GM12878 (cell line): ENCODE measurements at regions not wholly inside any gene's neighbourhood (a gene's known extent, or its start where the extent isn't known, plus 50 kb on each side); places are given as distances from the start of the nearest gene placed in this dataset.

Experiments used
- ATAC-seq: fragments of 200-7000 bp; cut with Tn5 transposase; 3 replicates; pipeline ENCODE4 v1.9.1; 2020; ENCODE audit warnings: mild to moderate bottlenecking, moderate library complexity
- BruUV-seq: library from RNA; stranded (reverse); fragments of 400-500 nt; replicated peaks from 2 replicates; lab custom pipeline; 2021; lab: Mats Ljungman, UMichigan
- CTCF ChIA-PET: fragments of 300-600 bp; sonication (Branson Sonifier 250); formaldehyde crosslinking; extraction: SDS; loops from one replicate; lab custom pipeline; 2021; ENCODE audit warnings: inconsistent platforms; lab: Yijun Ruan, JAX
- POLR2A ChIA-PET: fragments of 350-600 bp; formaldehyde crosslinking; extraction: SDS; loops from one replicate; lab custom pipeline; 2021; ENCODE audit warnings: inconsistent platforms; lab: Charles Lee
- RAD21 ChIA-PET: fragments of 300-600 bp; sonication (Branson Sonifier 250); formaldehyde crosslinking; loops from one replicate; lab custom pipeline; 2023; ENCODE audit warnings: antibody characterized with exemption; ENCODE audit not compliant: unreplicated experiment; lab: Charles Lee
- SMC1A ChIA-PET: fragments of 300-600 bp; sonication (Branson Sonifier 250); formaldehyde crosslinking; loops from one replicate; lab custom pipeline; 2023; ENCODE audit not compliant: unreplicated experiment, uncharacterized antibody; lab: Charles Lee
- DNase-seq: peaks from one replicate; pipeline ENCODE4 v3.0.0-alpha.2; 2011; ENCODE audit warnings: low read depth, low spot score
- FAIRE-seq: peaks from 3 replicates; lab custom pipeline; 2011; peaks lifted over from hg19 to GRCh38; lab: Jason Lieb, UNC
- H2AFZ ChIP-seq: 2 replicates; pipeline ENCODE4 v1.6.0; 2011; ENCODE audit warnings: low read depth, low read length, control low read depth; ENCODE audit not compliant: control insufficient read depth
- H3K27ac ChIP-seq: 2 replicates; pipeline ENCODE4 v1.5.1; 2011; ENCODE audit warnings: control low read depth; ENCODE audit not compliant: control insufficient read depth, insufficient read depth
- H3K27me3 ChIP-seq, 2 experiments: replicated peaks in 1 of 2; 2 replicates each; pipeline versions ENCODE4 v1.6.0 to v1.6.1; 2011; ENCODE audit warnings: low read length in 1 of 2; ENCODE audit not compliant: control insufficient read depth in 2 of 2, insufficient read depth in 2 of 2
- H3K36me3 ChIP-seq, 2 experiments: 2 replicates each; pipeline ENCODE4 v1.5.1; 2011; ENCODE audit warnings: low read length in 1 of 2; ENCODE audit not compliant: control insufficient read depth in 2 of 2, insufficient read depth in 2 of 2
- H3K4me1 ChIP-seq: 2 replicates; pipeline ENCODE4 v1.6.1; 2011; ENCODE audit warnings: mild to moderate bottlenecking, low read length, moderate library complexity, mixed read lengths; ENCODE audit not compliant: control insufficient read depth, insufficient read depth
- H3K4me2 ChIP-seq: 2 replicates; pipeline ENCODE4 v1.6.0; 2011; ENCODE audit warnings: control low read depth; ENCODE audit not compliant: control insufficient read depth, insufficient read depth
- H3K4me3 ChIP-seq: fragments of 200-600 bp; sonication (generic); 2 replicates; pipeline ENCODE4 v1.5.1; 2016
- H3K79me2 ChIP-seq: 2 replicates; pipeline ENCODE4 v1.6.0; 2011; ENCODE audit warnings: low read length; ENCODE audit not compliant: control insufficient read depth, insufficient read depth
- H3K9ac ChIP-seq: 2 replicates; pipeline ENCODE4 v1.8.0; 2011; ENCODE audit warnings: low read length, control low read depth, mixed read lengths; ENCODE audit not compliant: control insufficient read depth, insufficient read depth
- H3K9me3 ChIP-seq: replicated peaks from 3 replicates; pipeline ENCODE4 v1.5.1; 2011; ENCODE audit warnings: mild to moderate bottlenecking, low read length; ENCODE audit not compliant: control insufficient read depth, insufficient read depth
- H4K20me1 ChIP-seq: 2 replicates; pipeline ENCODE4 v1.6.0; 2011; ENCODE audit not compliant: control insufficient read depth, insufficient read depth
- CHD1 ChIP-seq: IDR thresholded peaks from 2 replicates; pipeline ENCODE4 v1.6.1; 2012; ENCODE audit warnings: low read depth, low read length, improper control_type of control experiment
- ETV6 ChIP-seq, 2 experiments: fragments of 450-650 bp in 1 of 2; IDR thresholded peaks in 1 of 2; conservative IDR thresholded peaks in 1 of 2; 2 replicates each; pipeline ENCODE4 v1.6.1; 2014; ENCODE audit warnings: antibody characterized with exemption in 1 of 2, borderline replicate concordance in 1 of 2, low read depth in 1 of 2, mild to moderate bottlenecking in 1 of 2, moderate library complexity in 1 of 2
- FOXM1 ChIP-seq: IDR thresholded peaks from 2 replicates; pipeline ENCODE4 v1.6.1; 2012; ENCODE audit warnings: low read depth, mild to moderate bottlenecking, inconsistent platforms, low read length, moderate library complexity
- GABPA ChIP-seq: IDR thresholded peaks from 2 replicates; pipeline ENCODE4 v1.6.1; 2014; ENCODE audit warnings: antibody characterized with exemption, low read depth, mild to moderate bottlenecking, inconsistent platforms
- HCFC1 ChIP-seq: fragments of 150-350 bp; IDR thresholded peaks from 2 replicates; pipeline ENCODE4 v1.6.1; 2014; ENCODE audit warnings: low read length
- HDGF ChIP-seq: fragments of 450-650 bp; IDR thresholded peaks from 2 replicates; pipeline ENCODE4 v1.6.1; 2016; ENCODE audit warnings: antibody characterized with exemption
- KDM1A ChIP-seq: fragments of 200-600 bp; sonication (generic); IDR thresholded peaks from 2 replicates; pipeline ENCODE4 v1.6.1; 2016; ENCODE audit warnings: borderline replicate concordance
- MYC ChIP-seq: IDR thresholded peaks from 2 replicates; pipeline ENCODE4 v1.6.1; 2011; ENCODE audit warnings: mild to moderate bottlenecking, low read length, moderate library complexity, inconsistent platforms; ENCODE audit not compliant: insufficient read depth, insufficient replicate concordance, insufficient read length, severe bottlenecking
- NBN ChIP-seq: fragments of 450-650 bp; IDR thresholded peaks from 2 replicates; pipeline ENCODE4 v1.6.1; 2016
- NFYA ChIP-seq: IDR thresholded peaks from 2 replicates; pipeline ENCODE4 v1.6.1; 2011; ENCODE audit warnings: low read depth, mild to moderate bottlenecking, low read length, improper control_type of control experiment, borderline replicate concordance
- SMAD1 ChIP-seq: fragments of 450-650 bp; IDR thresholded peaks from 2 replicates; pipeline ENCODE4 v1.6.1; 2018; ENCODE audit warnings: mild to moderate bottlenecking, low read depth; ENCODE audit not compliant: partially characterized antibody
- TAF1 ChIP-seq: IDR thresholded peaks from 2 replicates; pipeline ENCODE4 v1.6.1; 2011; ENCODE audit warnings: mild to moderate bottlenecking, low read depth, low read length, borderline replicate concordance
- TARDBP ChIP-seq: IDR thresholded peaks from 2 replicates; pipeline ENCODE4 v1.6.1; 2016; ENCODE audit warnings: borderline replicate concordance
- ZNF384 ChIP-seq: IDR thresholded peaks from 2 replicates; pipeline ENCODE4 v1.6.1; 2012; ENCODE audit warnings: low read depth, mild to moderate bottlenecking, low read length, improper control_type of control experiment, borderline replicate concordance
- ZSCAN29 ChIP-seq: fragments of 450-650 bp; IDR thresholded peaks from 2 replicates; pipeline ENCODE4 v1.6.1; 2017; ENCODE audit warnings: mild to moderate bottlenecking, moderate library complexity
- WGBS: methylation state at CpG from one replicate; pipeline ENCODE4 v1.1.6; 2016; ENCODE audit warnings: low lambda C conversion rate; ENCODE audit not compliant: insufficient replicate concordance, insufficient coverage; ENCODE audit errors: missing lambda C conversion rate; 5-methylcytosine and 5-hydroxymethylcytosine counted together
- in situ Hi-C: fragments of 300-500 bp; cut with MboI; formaldehyde crosslinking; loops from 9 replicates; pipeline ENCODE4 v1.14.3; 2018; ENCODE audit warnings: mixed read lengths
- intact Hi-C: fragments of 100-400 bp; cut with micrococcal nuclease; formaldehyde crosslinking; loops from one replicate; pipeline ENCODE4 v1.14.2; 2022; ENCODE audit not compliant: unreplicated experiment
- TF ChIP-seq, protein P1 (sequence below): fragments of 450-650 bp; IDR thresholded peaks from 2 replicates; pipeline ENCODE4 v1.6.1; 2016; ENCODE audit warnings: mild to moderate bottlenecking

DNA sequence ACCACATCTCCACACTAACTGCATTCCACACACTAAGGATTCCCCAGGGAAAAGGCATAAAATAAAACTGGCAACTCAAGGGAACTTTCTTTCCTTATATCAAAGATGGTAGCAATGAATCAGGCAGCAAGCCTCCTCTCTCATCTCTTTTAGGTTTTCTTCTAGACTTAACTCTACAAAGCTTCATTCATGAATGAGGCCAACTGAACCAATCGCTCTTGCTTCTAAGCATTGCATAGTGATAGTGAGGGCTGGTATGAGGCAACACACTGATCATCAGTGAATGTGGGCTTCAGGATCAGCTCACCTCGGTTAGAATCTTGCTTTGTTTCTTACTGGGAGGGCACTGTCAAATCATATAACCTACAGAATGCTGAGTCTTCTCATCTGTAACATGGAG, 1090.7 kb upstream of the MIR17HG start:
- TF ChIP-seq GABPA (no peak), ZSCAN29 (no peak), KDM1A (no peak), HDGF (no peak)
- intact Hi-C loops: no loop called here
- ChIA-PET POLR2A (no interaction called here), RAD21 (no interaction called here), CTCF (no interaction called here), SMC1A (interaction anchor here (1.0 kb wide), 1 partner anchor 10 kb away, joined by 3 read pairs; no protein-coding TSS in a partner anchor)
- ATAC-seq (no peak), FAIRE-seq (no peak), DNase-seq (no peak)
- Histone ChIP-seq H3K4me1 (no peaks in the 10 kb centered on the region), H3K27ac (no peak overlapping the region), H3K4me3 (no peak overlapping the region), H3K27me3 (no peaks in the 10 kb centered on the region), H3K9ac (no peak overlapping the region), H2AFZ (no peak overlapping the region), H3K79me2 (no peaks in the 10 kb centered on the region), H3K4me2 (no peak overlapping the region), H4K20me1 (no peaks in the 10 kb centered on the region), H3K9me3 (no peaks in the 10 kb centered on the region), H3K36me3 (no peaks in the 10 kb centered on the region)
- in situ Hi-C loops: no loop called here
- no TSS peak for BruUV-seq
- WGBS: 44% methylated on average over 2 of the region's 2 CpGs

DNA sequence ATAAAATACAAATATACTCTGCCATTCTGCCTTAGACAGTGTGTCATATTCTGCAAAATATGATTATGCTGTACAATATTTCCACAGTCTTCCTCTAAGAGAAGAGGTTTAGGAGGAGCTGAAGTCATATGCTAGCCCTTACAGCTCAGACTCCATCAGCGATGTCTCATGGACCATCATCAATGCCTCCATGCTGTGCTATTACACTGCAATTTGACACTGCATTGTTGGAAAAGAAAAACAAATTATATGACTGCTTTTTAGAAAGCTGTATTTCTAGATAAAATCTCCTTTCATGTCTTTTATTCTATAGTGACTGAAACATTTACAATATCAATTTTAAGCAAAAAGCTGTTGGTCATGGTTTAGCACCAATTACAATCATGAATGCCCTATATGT, 1089.4 kb upstream of the MIR17HG start:
- intact Hi-C loops: no loop called here
- no peaks in the 10 kb centered on the region for H4K20me1 ChIP-seq
- TF ChIP-seq SMAD1 (no peak), HCFC1 (no peak), NFYA (no peak), ETV6 (conservative IDR thresholded peaks at IDR 0.05 in 1 of 2, IDR thresholded peaks at IDR 0.05 in 1 of 2; ENCODE audit: borderline replicate concordance in 1 of 2, low read depth in 1 of 2) (no peak), FOXM1 (no peak), TARDBP (no peak), ZNF384 (no peak), NBN (no peak), TAF1 (no peak), CHD1 (no peak), MYC (no peak)
- TF ChIP-seq, protein P1, sequence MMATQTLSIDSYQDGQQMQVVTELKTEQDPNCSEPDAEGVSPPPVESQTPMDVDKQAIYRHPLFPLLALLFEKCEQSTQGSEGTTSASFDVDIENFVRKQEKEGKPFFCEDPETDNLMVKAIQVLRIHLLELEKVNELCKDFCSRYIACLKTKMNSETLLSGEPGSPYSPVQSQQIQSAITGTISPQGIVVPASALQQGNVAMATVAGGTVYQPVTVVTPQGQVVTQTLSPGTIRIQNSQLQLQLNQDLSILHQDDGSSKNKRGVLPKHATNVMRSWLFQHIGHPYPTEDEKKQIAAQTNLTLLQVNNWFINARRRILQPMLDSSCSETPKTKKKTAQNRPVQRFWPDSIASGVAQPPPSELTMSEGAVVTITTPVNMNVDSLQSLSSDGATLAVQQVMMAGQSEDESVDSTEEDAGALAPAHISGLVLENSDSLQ: no peak

More for the DNA sequence above, 1089.4 kb upstream of the MIR17HG start:
- Histone ChIP-seq H3K4me2 (no peak overlapping the region), H3K9me3 (no peaks in the 10 kb centered on the region), H3K4me1 (no peaks in the 10 kb centered on the region), H2AFZ (no peak overlapping the region), H3K79me2 (no peaks in the 10 kb centered on the region), H3K27me3 (no peaks in the 10 kb centered on the region), H3K9ac (no peak overlapping the region), H3K36me3 (no peaks in the 10 kb centered on the region), H3K4me3 (no peak overlapping the region), H3K27ac (no peak overlapping the region)
- in situ Hi-C loops: no loop called here
- DNase-seq (no peak), FAIRE-seq (no peak), ATAC-seq (no peak)
- WGBS: 100% methylated on average over 1 of the region's 1 CpG
- CTCF ChIA-PET: no interaction called here
- no TSS peak for BruUV-seq
- SMC1A ChIA-PET: no interaction called here
- RAD21 ChIA-PET: no interaction called here
- POLR2A ChIA-PET: no interaction called here
